IMR-90 (cell line): ENCODE measurements at regions not wholly inside any gene's neighbourhood (a gene's known extent, or its start where the extent isn't known, plus 50 kb on each side); places are given as distances from the start of the nearest gene placed in this dataset.
A peak's percentile ranks its signal among the peaks of the same experiment; 100 is the strongest.

Experiments used
- ATAC-seq: fragments of 200-7000 bp; cut with Tn5 transposase; 2 replicates; pipeline ENCODE4 v1.9.1; 2020; ENCODE audit warnings: low read depth, mild to moderate bottlenecking, moderate library complexity
- BruUV-seq: library from RNA; stranded (reverse); fragments of 400-500 nt; replicated peaks from 2 replicates; lab custom pipeline; 2021; lab: Mats Ljungman, UMichigan
- CTCF ChIA-PET: fragments of 300-600 bp; formaldehyde crosslinking; extraction: SDS; loops from one replicate; lab custom pipeline; 2021; ENCODE audit warnings: antibody characterized with exemption; lab: Yijun Ruan, JAX
- POLR2A ChIA-PET: fragments of 300-600 bp; sonication (Branson Sonifier 250); formaldehyde crosslinking; loops from one replicate; lab custom pipeline; 2022; ENCODE audit warnings: antibody characterized with exemption; ENCODE audit not compliant: unreplicated experiment; lab: Charles Lee
- DNase-seq: peaks from one replicate; pipeline ENCODE4 v3.0.0; 2013
- H2AFZ ChIP-seq: replicated peaks from 2 replicates; pipeline ENCODE3; 2013; ENCODE audit warnings: low read length, mild to moderate bottlenecking; ENCODE audit not compliant: poor library complexity
- H2AK5ac ChIP-seq: 2 replicates; pipeline ENCODE4 v1.6.1; 2013; ENCODE audit warnings: low read depth, low read length, inconsistent platforms
- H2AK9ac ChIP-seq: replicated peaks from 2 replicates; pipeline ENCODE3; 2013; ENCODE audit warnings: mild to moderate bottlenecking, low read depth, low read length, moderate library complexity; ENCODE audit not compliant: poor library complexity
- H2BK120ac ChIP-seq: 2 replicates; pipeline ENCODE4 v1.6.1; 2013; ENCODE audit warnings: low read depth, low read length, inconsistent platforms
- H2BK15ac ChIP-seq: 3 replicates; pipeline ENCODE4 v1.6.1; 2013; ENCODE audit warnings: low read depth, low read length, inconsistent platforms
- H2BK20ac ChIP-seq: 2 replicates; pipeline ENCODE4 v1.6.1; 2013; ENCODE audit warnings: low read depth, mild to moderate bottlenecking, inconsistent platforms, low read length, moderate library complexity
- H2BK5ac ChIP-seq: 2 replicates; pipeline ENCODE4 v1.6.1; 2013; ENCODE audit warnings: mild to moderate bottlenecking, low read depth, low read length, inconsistent platforms; ENCODE audit not compliant: poor library complexity, severe bottlenecking
- H3K14ac ChIP-seq: replicated peaks from 2 replicates; pipeline ENCODE4 v1.6.1; 2013; ENCODE audit warnings: low read depth, low read length, inconsistent platforms
- H3K18ac ChIP-seq: 2 replicates; pipeline ENCODE4 v1.6.1; 2013; ENCODE audit warnings: low read depth, low read length, control low read depth
- H3K23ac ChIP-seq: 2 replicates; pipeline ENCODE4 v1.6.1; 2013; ENCODE audit warnings: low read depth, low read length, inconsistent platforms
- H3K27ac ChIP-seq: 2 replicates; pipeline ENCODE4 v1.5.1; 2013; ENCODE audit warnings: mild to moderate bottlenecking, control low read depth, low read length; ENCODE audit not compliant: insufficient read depth
- H3K27me3 ChIP-seq: 2 replicates; pipeline ENCODE4 v1.6.1; 2013; ENCODE audit warnings: low read length; ENCODE audit not compliant: control insufficient read depth, insufficient read depth
- H3K36me3 ChIP-seq: 2 replicates; pipeline ENCODE4 v1.6.1; 2013; ENCODE audit warnings: low read length, mixed read lengths; ENCODE audit not compliant: control insufficient read depth, insufficient read depth
- H3K4ac ChIP-seq: 2 replicates; pipeline ENCODE4 v1.6.1; 2013; ENCODE audit warnings: low read depth, low read length, inconsistent platforms
- H3K4me1 ChIP-seq: 2 replicates; pipeline ENCODE4 v1.6.1; 2013; ENCODE audit warnings: low read length, mixed read lengths; ENCODE audit not compliant: control insufficient read depth, insufficient read depth
- H3K4me2 ChIP-seq: 2 replicates; pipeline ENCODE4 v1.6.1; 2013; ENCODE audit warnings: low read depth, mild to moderate bottlenecking, control low read depth, low read length, moderate library complexity
- H3K4me3 ChIP-seq: 2 replicates; pipeline ENCODE4 v1.5.1; 2013; ENCODE audit warnings: low read depth, mild to moderate bottlenecking, control low read depth, low read length, moderate library complexity; ENCODE audit not compliant: insufficient read depth
- H3K56ac ChIP-seq: 2 replicates; pipeline ENCODE4 v1.6.1; 2013; ENCODE audit warnings: low read length, inconsistent platforms; ENCODE audit not compliant: insufficient read depth; ENCODE audit errors: extremely low read depth
- H3K79me1 ChIP-seq, 2 experiments: 2 replicates each; pipeline ENCODE4 v1.6.1; 2013; ENCODE audit warnings: low read length in 2 of 2, inconsistent platforms in 1 of 2, low read depth in 1 of 2
- H3K9ac ChIP-seq: 2 replicates; pipeline ENCODE4 v1.6.1; 2013; ENCODE audit warnings: low read depth, low read length, control low read depth
- H3K9me1 ChIP-seq: 2 replicates; pipeline ENCODE4 v1.6.1; 2013; ENCODE audit warnings: low read length, inconsistent platforms; ENCODE audit not compliant: insufficient read depth
- H3K9me3 ChIP-seq: 2 replicates; pipeline ENCODE4 v1.6.1; 2013; ENCODE audit warnings: low read length; ENCODE audit not compliant: control insufficient read depth, insufficient read depth
- H4K20me1 ChIP-seq: 2 replicates; pipeline ENCODE4 v1.6.1; 2013; ENCODE audit warnings: low read length, inconsistent platforms; ENCODE audit not compliant: insufficient read depth
- H4K5ac ChIP-seq: 2 replicates; pipeline ENCODE4 v1.6.1; 2013; ENCODE audit warnings: mild to moderate bottlenecking, low read depth, low read length, control low read depth
- H4K8ac ChIP-seq, 2 experiments: 2 replicates each; pipeline ENCODE4 v1.6.1; 2013; ENCODE audit warnings: low read depth in 2 of 2, low read length in 2 of 2, control low read depth in 1 of 2, inconsistent platforms in 1 of 2
- H4K91ac ChIP-seq: 2 replicates; pipeline ENCODE4 v1.6.1; 2013; ENCODE audit warnings: low read depth, low read length, inconsistent platforms; ENCODE audit not compliant: insufficient read depth
- CEBPB ChIP-seq: IDR thresholded peaks from 2 replicates; pipeline ENCODE4 v1.6.1; 2012; ENCODE audit warnings: low read depth, low read length, improper control_type of control experiment
- CHD1 ChIP-seq: IDR thresholded peaks from 2 replicates; pipeline ENCODE4 v1.6.1; 2012; ENCODE audit warnings: low read depth, low read length, improper control_type of control experiment
- MAFK ChIP-seq: IDR thresholded peaks from 2 replicates; pipeline ENCODE4 v1.6.1; 2012; ENCODE audit warnings: low read depth, low read length, improper control_type of control experiment
- NFE2L2 ChIP-seq: fragments of 150-350 bp; IDR thresholded peaks from 2 replicates; pipeline ENCODE4 v1.6.1; 2016; ENCODE audit warnings: low read depth, mild to moderate bottlenecking, low read length
- SMC3 ChIP-seq: fragments of 150-350 bp; IDR thresholded peaks from 2 replicates; pipeline ENCODE4 v1.6.1; 2016; ENCODE audit warnings: low read depth, mild to moderate bottlenecking, antibody characterized with exemption, low read length, moderate library complexity
- WGBS, 2 experiments: methylation state at CpG; one replicate each; pipeline versions ENCODE4 v1.1.5 to v1.1.7; 2013; ENCODE audit warnings: missing lambda C conversion rate in 2 of 2; ENCODE audit not compliant: insufficient read length in 1 of 2; ENCODE audit errors: extremely low coverage in 2 of 2; 5-methylcytosine and 5-hydroxymethylcytosine counted together
- dilution Hi-C: fragments of 300-500 bp; cut with HindIII; formaldehyde crosslinking; loops from one replicate; pipeline ENCODE4 v1.14.3; 2018; ENCODE audit warnings: low sequenced_read_pairs; ENCODE audit not compliant: unreplicated experiment
- in situ Hi-C: fragments of 300-500 bp; cut with MboI; formaldehyde crosslinking; loops from 3 replicates; pipeline ENCODE4 v1.14.3; 2019; ENCODE audit warnings: low sequenced_read_pairs, inconsistent platforms, mixed read lengths
- intact Hi-C: fragments of 100-400 bp; cut with micrococcal nuclease; formaldehyde crosslinking; loops from 2 replicates; pipeline ENCODE4 v1.10.0; 2022

- Histone ChIP-seq H3K4me2 (no peak overlapping the region), H3K4me1 (no peaks in the 10 kb centered on the region), H3K4me3 (no peak overlapping the region), H4K8ac (no peak overlapping the region), H3K14ac (no peak overlapping the region), H4K5ac (no peak overlapping the region), H2BK20ac (no peak overlapping the region), H3K56ac (no peak overlapping the region), H2BK5ac (no peak overlapping the region), H3K9ac (no peak overlapping the region), H3K27me3 (peaks cover 4% of the 10 kb centered on the region; the same call in 1 of the 2 replicates), H2BK15ac (no peak overlapping the region), H3K23ac (no peak overlapping the region), H2AFZ (peak overlapping the region; percentile 23), H4K20me1 (no peaks in the 10 kb centered on the region), H3K18ac (no peak overlapping the region), H3K9me3 (no peaks in the 10 kb centered on the region), H2AK5ac (no peak overlapping the region), H3K79me1 (no peaks in the 10 kb centered on the region), H4K91ac (no peak overlapping the region), H3K9me1 (no peaks in the 10 kb centered on the region), H2BK120ac (no peak overlapping the region), H3K27ac (no peak overlapping the region), H3K4ac (no peak overlapping the region), H3K36me3 (no peaks in the 10 kb centered on the region), H2AK9ac (no peak overlapping the region)
- in situ Hi-C loops, result no loop called here
- POLR2A ChIA-PET, result no interaction called here
- ATAC-seq (no peak), DNase-seq (no peak)
- BruUV-seq, result no TSS peak
- CTCF ChIA-PET, result no interaction called here
- 60% methylated on average over 1 of the region's 8 CpGs; no CpG with 5 or more reads in 1 of the 2 experiments for WGBS, 2 experiments
- TF ChIP-seq CEBPB (no peak), SMC3 (no peak), NFE2L2 (no peak), CHD1 (no peak), MAFK (no peak)
- intact Hi-C loops, result no loop called here
- dilution Hi-C loops, result no loop called here
These were observed 168.4 kb upstream of the FSTL4 start for GRCh38 chr5:133780619-133781280.
